ENCODE measurements at regions not wholly inside any gene's neighbourhood (a gene's known extent, or its start where the extent isn't known, plus 50 kb on each side); places are given as distances from the start of the nearest gene placed in this dataset.

DNA sequence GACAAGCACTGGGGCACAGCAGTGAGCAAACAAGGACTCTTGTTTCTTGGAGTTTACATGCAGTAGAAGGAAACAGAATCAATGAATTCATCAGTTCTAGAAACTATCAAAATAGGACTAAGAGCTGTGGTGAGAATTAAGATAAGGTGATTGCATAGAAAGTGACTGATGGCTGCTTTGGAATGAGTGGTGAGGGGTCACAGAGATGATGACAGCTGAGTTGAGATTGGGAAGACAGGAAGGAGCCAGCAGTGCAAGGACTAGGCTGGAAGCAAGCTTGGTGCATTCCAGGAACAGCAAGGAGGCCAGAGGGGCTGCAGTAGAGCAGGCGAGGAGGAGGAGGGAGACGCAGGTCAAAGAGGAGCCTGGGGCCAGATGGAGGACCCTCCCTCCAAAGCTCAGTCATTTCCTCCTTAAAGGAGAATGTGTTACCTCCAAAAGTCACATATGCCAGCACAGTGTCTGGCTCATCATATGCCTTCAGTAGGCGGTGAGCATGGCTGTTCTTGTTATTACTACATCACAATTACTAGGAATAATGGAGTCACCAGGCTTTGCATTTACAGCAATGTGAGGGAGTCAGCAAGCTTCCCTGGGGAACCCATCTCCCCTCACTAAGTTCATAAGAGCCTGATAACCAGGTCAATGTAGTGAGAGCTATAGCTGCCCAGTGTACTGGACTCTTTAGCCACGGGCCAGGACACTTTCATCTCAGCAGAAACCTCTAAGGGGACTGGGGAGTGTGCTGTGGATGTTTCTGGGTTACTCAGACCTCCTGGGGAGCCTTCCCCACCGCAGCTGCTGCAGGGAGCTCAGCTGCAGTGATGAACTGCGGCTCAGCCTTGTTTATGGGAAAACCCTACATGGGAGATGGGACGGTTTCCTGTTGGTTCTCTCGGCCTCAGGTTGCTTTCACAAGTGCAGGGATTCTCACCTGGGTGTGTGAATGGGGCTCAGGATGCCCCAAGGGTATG lies 157.2 kb downstream of the SEC14L1 start:
- Histone ChIP-seq H3K23ac (ENCODE audit: low read depth, low read length, poor library complexity) (no peak overlapping the region), H3K4me2 (ENCODE audit: insufficient read depth, low read length, poor library complexity, severe bottlenecking) (no peak overlapping the region), H3K4ac (ENCODE audit: low read length) (no peak overlapping the region), H3K36me3 (replicated peaks in 1 of 2; ENCODE audit: control insufficient read depth in 2 of 2, insufficient read depth in 2 of 2, low read length in 2 of 2) (no peaks in the 10 kb centered on the region), H2AFZ (ENCODE audit: low read length) (no peak overlapping the region), H3K4me1 (ENCODE audit: control insufficient read depth in 2 of 2, insufficient read depth in 1 of 2, low read depth in 1 of 2, low read length in 2 of 2) (peaks cover 2 to 5% of the 10 kb centered on the region in 2 donors), H3K14ac (ENCODE audit: low read length) (no peak overlapping the region), H2AK5ac (ENCODE audit: low read depth, low read length) (no peak overlapping the region), H3K79me1 (ENCODE audit: low read depth, low read length) (no peaks in the 10 kb centered on the region), H4K8ac (ENCODE audit: low read depth, low read length) (no peak overlapping the region), H3K9ac (ENCODE audit: low read depth, low read length, poor library complexity) (no peak overlapping the region), H2BK120ac (ENCODE audit: low read depth, low read length) (no peak overlapping the region), H3K18ac (ENCODE audit: low read length) (no peak overlapping the region), H3K9me3 (replicated peaks in 1 of 2; ENCODE audit: control insufficient read depth in 2 of 2, insufficient read depth in 1 of 2, low read depth in 1 of 2, low read length in 2 of 2) (peaks cover 0 to 4% of the 10 kb centered on the region in 2 donors), H3K27ac (replicated peaks; ENCODE audit: low read length) (no peak overlapping the region), H3K27me3 (ENCODE audit: control insufficient read depth in 3 of 3, insufficient read depth in 3 of 3, low read depth in 1 of 3, low read length in 3 of 3) (no peaks in the 10 kb centered on the region), H3K4me3 (ENCODE audit: low read length in 2 of 2) (no peak overlapping the region), H2BK12ac (ENCODE audit: low read length) (no peak overlapping the region), H4K91ac (ENCODE audit: low read depth, low read length, poor library complexity) (no peak overlapping the region), H2BK5ac (ENCODE audit: low read length) (no peak overlapping the region), H2BK15ac (ENCODE audit: low read length) (no peak overlapping the region)
- no peak for DNase-seq (ENCODE audit: low spot score)
- WGBS, 2 donors (ENCODE audit: extremely low coverage in 2 of 2, insufficient read length in 2 of 2, insufficient replicate concordance in 1 of 2), result no CpG with 5 or more reads among the region's 8 CpGs

DNA sequence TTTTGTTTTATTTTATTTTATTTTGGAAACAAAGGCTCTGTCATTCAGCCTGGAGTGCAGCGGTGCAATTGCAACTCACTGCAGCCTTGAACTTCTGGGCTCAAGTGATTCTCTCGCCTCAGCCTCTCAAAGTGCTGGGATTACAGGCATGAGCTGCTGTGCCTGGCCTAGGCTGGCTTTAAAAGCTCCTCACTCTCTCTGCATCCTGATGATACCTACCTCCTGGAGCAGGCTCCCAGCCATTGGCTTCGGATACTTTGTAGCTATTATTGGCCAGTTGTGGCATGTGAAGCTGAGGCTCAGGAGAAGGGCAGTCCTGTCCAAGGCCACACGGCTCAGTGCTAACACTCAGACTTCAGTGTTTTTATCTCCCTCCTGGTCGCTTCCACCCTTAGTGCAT lies 158.0 kb downstream of the SEC14L1 start:
- H3K4me1 ChIP-seq (ENCODE audit: control insufficient read depth in 2 of 2, insufficient read depth in 1 of 2, low read depth in 1 of 2, low read length in 2 of 2), result peaks cover 2 to 5% of the 10 kb centered on the region in 2 donors
- no peak overlapping the region for H3K4me2 ChIP-seq (ENCODE audit: insufficient read depth, low read length, poor library complexity, severe bottlenecking)
- H2BK15ac ChIP-seq (ENCODE audit: low read length), result no peak overlapping the region
- H3K79me1 ChIP-seq (ENCODE audit: low read depth, low read length), result no peaks in the 10 kb centered on the region
- H3K9me3 ChIP-seq (replicated peaks in 1 of 2; ENCODE audit: control insufficient read depth in 2 of 2, insufficient read depth in 1 of 2, low read depth in 1 of 2, low read length in 2 of 2), result peaks cover 0 to 4% of the 10 kb centered on the region in 2 donors
- H3K18ac ChIP-seq (ENCODE audit: low read length), result no peak overlapping the region
- H3K14ac ChIP-seq (ENCODE audit: low read length), result no peak overlapping the region
- no peak for DNase-seq (ENCODE audit: low spot score)
- WGBS, 2 donors (ENCODE audit: extremely low coverage in 2 of 2, insufficient read length in 2 of 2, insufficient replicate concordance in 1 of 2), result no CpG with 5 or more reads among the region's 5 CpGs
- no peak overlapping the region for H2BK5ac ChIP-seq (ENCODE audit: low read length)
- no peak overlapping the region for H3K23ac ChIP-seq (ENCODE audit: low read depth, low read length, poor library complexity)
- no peak overlapping the region for H3K27ac ChIP-seq (replicated peaks; ENCODE audit: low read length)
- H3K36me3 ChIP-seq (replicated peaks in 1 of 2; ENCODE audit: control insufficient read depth in 2 of 2, insufficient read depth in 2 of 2, low read length in 2 of 2), result no peaks in the 10 kb centered on the region
- H3K27me3 ChIP-seq (ENCODE audit: control insufficient read depth in 3 of 3, insufficient read depth in 3 of 3, low read depth in 1 of 3, low read length in 3 of 3), result no peaks in the 10 kb centered on the region
- no peak overlapping the region for H4K8ac ChIP-seq (ENCODE audit: low read depth, low read length)
- no peak overlapping the region for H2AK5ac ChIP-seq (ENCODE audit: low read depth, low read length)
- H2AFZ ChIP-seq (ENCODE audit: low read length), result no peak overlapping the region
- H3K9ac ChIP-seq (ENCODE audit: low read depth, low read length, poor library complexity), result no peak overlapping the region
- no peak overlapping the region for H3K4ac ChIP-seq (ENCODE audit: low read length)
- no peak overlapping the region for H2BK120ac ChIP-seq (ENCODE audit: low read depth, low read length)
- no peak overlapping the region for H4K91ac ChIP-seq (ENCODE audit: low read depth, low read length, poor library complexity)
- H2BK12ac ChIP-seq (ENCODE audit: low read length), result no peak overlapping the region
- H3K4me3 ChIP-seq (ENCODE audit: low read length in 2 of 2), result no peak overlapping the region

DNA sequence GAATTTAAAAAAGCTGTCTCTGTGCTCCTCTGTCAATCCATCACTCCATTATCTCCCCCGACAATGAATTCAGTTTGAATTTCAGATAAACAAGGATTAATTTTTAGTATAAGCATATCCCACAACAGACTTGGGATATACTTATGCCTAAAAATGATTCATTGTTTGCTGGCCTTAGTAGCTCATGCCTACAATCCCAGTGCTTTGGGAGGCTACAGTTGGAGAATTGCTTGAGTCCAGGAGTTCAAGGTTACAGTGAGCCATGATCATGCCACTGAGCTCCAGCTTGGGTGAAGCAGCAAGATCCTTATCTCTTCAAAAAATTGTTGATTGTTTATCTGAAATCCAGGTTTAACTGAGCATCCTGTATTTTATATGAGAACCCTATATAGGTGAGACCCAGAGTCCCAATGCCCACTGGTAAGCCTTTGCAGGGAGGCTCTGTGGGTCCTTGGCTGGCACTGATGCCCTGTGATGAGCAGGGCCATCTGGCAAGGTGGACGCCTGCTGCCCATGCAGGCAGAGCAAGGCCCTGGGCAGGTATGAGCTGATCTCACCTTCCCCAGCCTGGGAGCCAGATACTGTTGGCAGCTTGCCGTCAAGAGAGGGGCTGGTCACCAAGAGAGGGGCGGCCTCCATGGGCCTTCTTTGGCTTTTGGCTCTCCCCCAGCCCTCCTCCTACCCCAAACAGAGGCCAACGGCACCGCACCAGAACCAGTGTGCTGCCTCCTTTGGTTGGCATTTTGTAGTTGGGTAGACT lies 158.7 kb downstream of the SEC14L1 start:
- no peak overlapping the region for H2BK5ac ChIP-seq (ENCODE audit: low read length)
- H2AFZ ChIP-seq (ENCODE audit: low read length), result no peak overlapping the region
- H3K18ac ChIP-seq (ENCODE audit: low read length), result peak overlapping the region; percentile 52
- no peaks in the 10 kb centered on the region for H3K27me3 ChIP-seq (ENCODE audit: control insufficient read depth in 3 of 3, insufficient read depth in 3 of 3, low read depth in 1 of 3, low read length in 3 of 3)
- H3K4ac ChIP-seq (ENCODE audit: low read length), result no peak overlapping the region
- H2BK120ac ChIP-seq (ENCODE audit: low read depth, low read length), result no peak overlapping the region
- H3K4me1 ChIP-seq (ENCODE audit: control insufficient read depth in 2 of 2, insufficient read depth in 1 of 2, low read depth in 1 of 2, low read length in 2 of 2), result peaks cover 6 to 10% of the 10 kb centered on the region in 2 donors
- peaks cover 0 to 4% of the 10 kb centered on the region in 2 donors for H3K9me3 ChIP-seq (replicated peaks in 1 of 2; ENCODE audit: control insufficient read depth in 2 of 2, insufficient read depth in 1 of 2, low read depth in 1 of 2, low read length in 2 of 2)
- DNase-seq (ENCODE audit: low spot score), result no peak
- H3K23ac ChIP-seq (ENCODE audit: low read depth, low read length, poor library complexity), result peak overlapping the region; percentile 76
- H3K79me1 ChIP-seq (ENCODE audit: low read depth, low read length), result no peaks in the 10 kb centered on the region
- no peak overlapping the region for H2AK5ac ChIP-seq (ENCODE audit: low read depth, low read length)
- no peak overlapping the region for H3K14ac ChIP-seq (ENCODE audit: low read length)
- H3K27ac ChIP-seq (replicated peaks; ENCODE audit: low read length), result no peak overlapping the region
- no peak overlapping the region for H2BK12ac ChIP-seq (ENCODE audit: low read length)
- no peak overlapping the region for H4K91ac ChIP-seq (ENCODE audit: low read depth, low read length, poor library complexity)
- H4K8ac ChIP-seq (ENCODE audit: low read depth, low read length), result no peak overlapping the region
- no peaks in the 10 kb centered on the region for H3K36me3 ChIP-seq (replicated peaks in 1 of 2; ENCODE audit: control insufficient read depth in 2 of 2, insufficient read depth in 2 of 2, low read length in 2 of 2)
- no peak overlapping the region for H3K9ac ChIP-seq (ENCODE audit: low read depth, low read length, poor library complexity)
- WGBS, 2 donors (ENCODE audit: extremely low coverage in 2 of 2, insufficient read length in 2 of 2, insufficient replicate concordance in 1 of 2), result no CpG with 5 or more reads among the region's 6 CpGs
- H3K4me2 ChIP-seq (ENCODE audit: insufficient read depth, low read length, poor library complexity, severe bottlenecking), result no peak overlapping the region
- H3K4me3 ChIP-seq (ENCODE audit: low read length in 2 of 2), result no peak overlapping the region
- no peak overlapping the region for H2BK15ac ChIP-seq (ENCODE audit: low read length)
